Upper lobe of left lung (tissue), 6 donors: ENCODE measurements at regions not wholly inside any gene's neighbourhood (a gene's known extent, or its start where the extent isn't known, plus 50 kb on each side); places are given as distances from the start of the nearest gene placed in this dataset.
"Not testable (repeated sequence)": the region's sequence is repeated elsewhere in the genome, so short reads cannot be mapped to it uniquely, and the experiment has no call there.

Source experiments
- ATAC-seq, 2 donors: fragments of 200-7000 bp; cut with Tn5 transposase; one replicate each; pipeline ENCODE4 v1.9.1; 2022; ENCODE audit warnings: mild to moderate bottlenecking in 2 of 2, moderate library complexity in 2 of 2; ENCODE audit not compliant: low FRiP score in 2 of 2
- DNase-seq, 2 donors: peaks; one replicate each; pipeline ENCODE4 v3.0.0-alpha.2; 2019 to 2020
- H3K27ac ChIP-seq, 4 donors: fragments of 200-600 bp; sonication (generic); one replicate each; pipeline ENCODE4 v1.5.1; 2016 to 2019
- H3K27me3 ChIP-seq, 4 donors: fragments of 200-600 bp; sonication (generic); one replicate each; pipeline ENCODE4 v1.5.1; 2017 to 2019
- H3K36me3 ChIP-seq, 4 donors: fragments of 200-600 bp; sonication (generic); one replicate each; pipeline ENCODE4 v1.5.1; 2016 to 2019
- H3K4me1 ChIP-seq, 4 donors: fragments of 200-600 bp; sonication (generic); one replicate each; pipeline ENCODE4 v1.5.1; 2018 to 2019
- H3K4me3 ChIP-seq, 4 donors: fragments of 200-600 bp; sonication (generic); one replicate each; pipeline ENCODE4 v1.5.1; 2017 to 2019; ENCODE audit warnings: mild to moderate bottlenecking in 2 of 4, moderate library complexity in 1 of 4
- H3K9me3 ChIP-seq, 4 donors: fragments of 200-600 bp; sonication (generic); one replicate each; pipeline ENCODE4 v1.5.1; 2018 to 2019
- WGBS, 2 donors: methylation state at CpG; one replicate each; pipeline ENCODE4 v1.1.5; 2017 to 2018; 5-methylcytosine and 5-hydroxymethylcytosine counted together
- donor health status: DM: no; HTN: no; CAD: no; lungs with moderate emphysema.
- donor health status: DM: no; HTN: yes; CAD: no; lungs with severe emphysema.

DNA sequence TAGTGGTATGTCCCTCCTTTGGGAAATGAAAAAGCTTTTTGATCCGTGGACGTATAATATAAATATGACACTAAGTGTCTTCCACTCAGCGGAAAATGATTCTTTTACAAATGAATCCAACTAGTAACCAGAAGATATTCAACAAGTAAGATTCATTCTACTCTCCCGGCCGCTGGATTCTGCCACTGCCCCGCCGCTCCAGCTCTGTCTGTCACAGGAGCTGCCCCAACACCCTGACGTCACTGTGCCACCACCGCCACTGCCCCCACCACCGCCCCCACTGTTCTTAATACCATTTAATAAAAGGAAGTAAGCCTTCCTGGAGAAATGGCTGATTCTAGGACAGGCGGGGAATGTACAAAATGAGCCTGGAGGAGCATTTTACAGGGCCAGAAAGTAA, 180.8 kb upstream of the PLGLB2 start:
- not testable (repeated sequence) for H3K27me3 ChIP-seq, H3K36me3 ChIP-seq, H3K9me3 ChIP-seq, H3K4me1 ChIP-seq, ATAC-seq, H3K4me3 ChIP-seq, DNase-seq, H3K27ac ChIP-seq
- WGBS, 2 donors, result 72 to 85% methylated on average over 9 to 10 of the region's 11 CpGs

DNA sequence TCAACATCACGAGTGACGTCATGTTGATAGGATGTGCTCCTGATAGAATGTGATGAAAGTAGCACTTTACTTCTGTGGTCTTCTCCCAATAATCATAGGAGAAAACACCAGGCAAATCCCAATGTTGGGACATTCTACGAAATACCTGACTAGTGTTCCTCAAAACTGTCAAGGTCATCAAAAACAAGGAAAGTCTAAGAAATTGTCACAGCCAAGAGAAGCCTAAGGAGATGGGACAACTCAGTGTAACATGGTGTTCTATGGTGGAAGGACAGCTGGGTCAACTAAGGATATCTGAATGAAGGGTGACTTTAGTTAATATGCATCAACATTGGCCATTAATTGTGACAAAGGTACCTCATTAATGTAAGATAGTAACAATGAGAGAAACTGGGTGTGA, 180.0 kb upstream of the PLGLB2 start:
- H3K4me1 ChIP-seq, H3K27ac ChIP-seq, DNase-seq, H3K27me3 ChIP-seq, H3K9me3 ChIP-seq, H3K4me3 ChIP-seq, ATAC-seq, H3K36me3 ChIP-seq: not testable (repeated sequence)
- 100% methylated on average over 2 of the region's 3 CpGs for WGBS, 2 donors

GRCh38 chr2:87568554-87569278, 179.2 kb upstream of the PLGLB2 start:
- peak in 1 of 2 donors; percentile 45 for ATAC-seq
- not testable (repeated sequence) for H3K27ac ChIP-seq, H3K27me3 ChIP-seq, H3K4me1 ChIP-seq, H3K9me3 ChIP-seq, H3K36me3 ChIP-seq, H3K4me3 ChIP-seq
- WGBS, 2 donors, result 69 to 77% methylated on average over 8 to 9 of the region's 10 CpGs
- peak in 1 of 2 donors; percentile 75 for DNase-seq

- H3K4me1 ChIP-seq, ATAC-seq, H3K4me3 ChIP-seq, DNase-seq, H3K27ac ChIP-seq, H3K9me3 ChIP-seq, H3K36me3 ChIP-seq, H3K27me3 ChIP-seq: not testable (repeated sequence)
- WGBS, 2 donors, result 63 to 83% methylated on average over 4 to 7 of the region's 11 CpGs
Observed at GRCh38 chr2:87569689-87570397, 178.0 kb upstream of the PLGLB2 start.

GRCh38 chr2:87571889-87572465, 175.9 kb upstream of the PLGLB2 start:
- H3K4me3 ChIP-seq, H3K36me3 ChIP-seq, H3K27me3 ChIP-seq, H3K4me1 ChIP-seq, ATAC-seq, DNase-seq, H3K27ac ChIP-seq, H3K9me3 ChIP-seq: not testable (repeated sequence)
- 72% methylated on average over 4 of the region's 8 CpGs; no CpG with 5 or more reads in 1 of the 2 donors for WGBS, 2 donors

GRCh38 chr2:87572906-87573305, 175.0 kb upstream of the PLGLB2 start:
- not testable (repeated sequence) for H3K27me3 ChIP-seq, H3K4me1 ChIP-seq, H3K27ac ChIP-seq, H3K36me3 ChIP-seq, H3K4me3 ChIP-seq, ATAC-seq, H3K9me3 ChIP-seq
- WGBS, 2 donors, result 100% methylated on average over 2 of the region's 12 CpGs; no CpG with 5 or more reads in 1 of the 2 donors
- DNase-seq, result peak in 1 of 2 donors; percentile 62

GRCh38 chr2:87573386-87574192, 174.3 kb upstream of the PLGLB2 start:
- not testable (repeated sequence) for H3K4me1 ChIP-seq, H3K27ac ChIP-seq, DNase-seq, H3K27me3 ChIP-seq, H3K9me3 ChIP-seq, H3K4me3 ChIP-seq, ATAC-seq, H3K36me3 ChIP-seq
- no CpG with 5 or more reads among the region's 14 CpGs for WGBS, 2 donors

DNA sequence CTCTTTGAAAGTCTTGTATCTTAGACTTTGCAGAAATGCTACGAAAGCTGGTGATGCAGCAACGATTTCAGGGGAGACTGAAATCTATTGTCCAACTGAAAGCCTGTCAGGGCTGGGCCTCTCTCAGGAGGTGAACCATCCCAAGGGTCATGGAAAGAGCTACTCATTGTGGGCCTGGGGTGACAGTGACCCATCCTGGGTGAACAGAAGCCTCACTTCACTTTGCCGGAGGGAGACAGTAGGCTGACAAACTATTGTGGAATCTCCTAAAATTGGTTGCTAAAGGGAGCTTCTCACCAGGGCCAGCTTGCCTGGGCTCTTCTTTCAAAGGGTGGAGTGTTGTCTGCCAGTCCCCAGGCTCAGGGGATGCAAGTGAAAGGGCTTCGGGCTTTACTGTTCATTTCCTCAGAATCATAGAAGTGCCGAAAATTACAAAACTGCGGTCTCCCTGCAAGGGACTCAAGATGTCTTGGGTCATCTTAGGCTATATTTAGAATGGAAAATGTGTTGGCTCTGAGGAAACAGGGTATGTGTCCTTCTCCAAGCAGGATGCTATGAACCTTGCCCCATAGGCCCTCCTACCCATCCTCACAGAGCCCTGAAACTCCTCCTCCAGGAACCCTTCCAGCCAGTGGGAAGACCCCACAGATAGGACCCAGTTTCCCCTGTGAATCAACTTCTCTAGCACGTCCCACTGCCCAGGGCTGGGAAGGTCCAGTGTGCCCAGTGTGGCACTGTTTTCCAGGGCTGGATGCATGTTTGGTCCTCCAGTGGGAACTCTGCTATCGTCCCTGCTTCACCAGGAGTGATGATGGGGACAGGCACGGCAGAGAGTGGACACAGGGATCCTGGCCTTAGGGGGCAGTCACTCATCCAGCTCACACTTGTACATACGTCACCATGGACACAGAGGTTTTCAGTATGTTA, 173.4 kb upstream of the PLGLB2 start:
- not testable (repeated sequence) for H3K4me3 ChIP-seq, H3K4me1 ChIP-seq, ATAC-seq, DNase-seq, H3K9me3 ChIP-seq, H3K36me3 ChIP-seq, H3K27me3 ChIP-seq, H3K27ac ChIP-seq
- WGBS, 2 donors, result 72% methylated on average over 2 of the region's 10 CpGs; no CpG with 5 or more reads in 1 of the 2 donors

- not testable (repeated sequence) for H3K36me3 ChIP-seq, H3K27me3 ChIP-seq, DNase-seq, H3K4me3 ChIP-seq, H3K9me3 ChIP-seq, H3K27ac ChIP-seq, ATAC-seq, H3K4me1 ChIP-seq
- WGBS, 2 donors, result 55 to 83% methylated on average over 1 to 5 of the region's 5 CpGs
Observed at GRCh38 chr2:87575138-87575537, 172.7 kb upstream of the PLGLB2 start.

- not testable (repeated sequence) for H3K4me3 ChIP-seq, H3K27ac ChIP-seq, H3K4me1 ChIP-seq, H3K9me3 ChIP-seq, DNase-seq, H3K36me3 ChIP-seq, H3K27me3 ChIP-seq, ATAC-seq
- no CpG with 5 or more reads among the region's 2 CpGs for WGBS, 2 donors
Observed at GRCh38 chr2:87577358-87577757, 170.5 kb upstream of the PLGLB2 start.

GRCh38 chr2:87582152-87582551, 165.7 kb upstream of the PLGLB2 start:
- not testable (repeated sequence) for H3K4me3 ChIP-seq, H3K27me3 ChIP-seq, H3K4me1 ChIP-seq, DNase-seq, H3K9me3 ChIP-seq, H3K27ac ChIP-seq, H3K36me3 ChIP-seq
- no CpG with 5 or more reads among the region's 4 CpGs for WGBS, 2 donors
- peak in 1 of 2 donors; percentile 17 for ATAC-seq

DNA sequence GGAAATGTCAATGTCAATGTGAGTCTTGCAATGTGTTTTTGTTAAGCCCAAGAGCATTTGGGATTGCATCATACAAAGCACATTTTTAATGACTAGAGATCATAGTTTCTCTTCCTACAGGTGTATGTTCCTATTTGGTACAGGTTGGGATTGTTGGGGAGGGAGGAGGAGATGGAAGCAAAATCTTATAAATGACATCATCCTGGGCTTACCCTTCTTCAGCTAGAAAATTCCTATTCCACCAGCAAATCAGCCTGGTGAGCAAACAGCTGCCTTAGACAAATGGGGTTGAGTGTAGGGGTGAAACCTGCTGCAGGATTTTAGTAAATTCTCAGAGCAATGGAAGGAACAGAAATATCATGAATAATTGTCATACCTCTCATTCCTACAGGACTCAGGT, 165.3 kb upstream of the PLGLB2 start:
- H3K36me3 ChIP-seq, H3K27ac ChIP-seq, ATAC-seq, H3K27me3 ChIP-seq, DNase-seq, H3K4me3 ChIP-seq, H3K9me3 ChIP-seq, H3K4me1 ChIP-seq: not testable (repeated sequence)
